Thyroid gland (tissue), 4 donors: ENCODE measurements at regions not wholly inside any gene's neighbourhood (a gene's known extent, or its start where the extent isn't known, plus 50 kb on each side); places are given as distances from the start of the nearest gene placed in this dataset.

ENCODE experiments used
- POLR2A ChIP-seq, 2 donors: fragments of 450-650 bp; IDR thresholded peaks; one replicate each; pipeline ENCODE4 v1.6.1; 2017; ENCODE audit warnings: antibody characterized with exemption in 2 of 2, mild to moderate bottlenecking in 2 of 2, moderate library complexity in 1 of 2
- TF ChIP-seq, protein P1 (sequence below), 6 experiments: fragments of 200-600 bp in 3 of 6; fragments of 450-650 bp in 3 of 6; sonication (generic) in 3 of 6; IDR thresholded peaks; one replicate each; pipeline ENCODE4 v1.5.1; 2016 to 2019; ENCODE audit warnings: antibody characterized with exemption in 6 of 6, mild to moderate bottlenecking in 2 of 6, inconsistent platforms in 1 of 6, moderate library complexity in 1 of 6

DNA sequence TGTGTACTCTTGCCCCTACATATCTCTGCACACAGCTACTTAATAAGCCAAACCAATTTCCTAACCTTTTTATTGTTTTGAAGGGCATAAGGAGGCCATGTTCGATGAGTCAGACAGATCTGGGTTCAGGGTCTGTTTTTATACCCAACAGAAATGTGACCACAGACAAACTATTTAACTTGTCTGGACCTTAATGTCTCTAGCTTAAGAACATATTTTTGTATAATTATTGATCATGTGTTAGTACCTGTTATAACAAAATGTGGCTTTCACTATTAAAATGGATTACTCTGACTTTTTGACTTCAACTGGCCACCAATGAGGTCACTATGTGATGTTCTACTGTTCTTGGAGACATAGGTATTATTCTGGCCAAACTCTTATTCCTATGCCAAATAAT is 507.8 kb upstream of the USP24 start:
- TF ChIP-seq, protein P1, sequence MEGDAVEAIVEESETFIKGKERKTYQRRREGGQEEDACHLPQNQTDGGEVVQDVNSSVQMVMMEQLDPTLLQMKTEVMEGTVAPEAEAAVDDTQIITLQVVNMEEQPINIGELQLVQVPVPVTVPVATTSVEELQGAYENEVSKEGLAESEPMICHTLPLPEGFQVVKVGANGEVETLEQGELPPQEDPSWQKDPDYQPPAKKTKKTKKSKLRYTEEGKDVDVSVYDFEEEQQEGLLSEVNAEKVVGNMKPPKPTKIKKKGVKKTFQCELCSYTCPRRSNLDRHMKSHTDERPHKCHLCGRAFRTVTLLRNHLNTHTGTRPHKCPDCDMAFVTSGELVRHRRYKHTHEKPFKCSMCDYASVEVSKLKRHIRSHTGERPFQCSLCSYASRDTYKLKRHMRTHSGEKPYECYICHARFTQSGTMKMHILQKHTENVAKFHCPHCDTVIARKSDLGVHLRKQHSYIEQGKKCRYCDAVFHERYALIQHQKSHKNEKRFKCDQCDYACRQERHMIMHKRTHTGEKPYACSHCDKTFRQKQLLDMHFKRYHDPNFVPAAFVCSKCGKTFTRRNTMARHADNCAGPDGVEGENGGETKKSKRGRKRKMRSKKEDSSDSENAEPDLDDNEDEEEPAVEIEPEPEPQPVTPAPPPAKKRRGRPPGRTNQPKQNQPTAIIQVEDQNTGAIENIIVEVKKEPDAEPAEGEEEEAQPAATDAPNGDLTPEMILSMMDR (IDR thresholded peaks at IDR 0.05), result no peak
- no peak for TF ChIP-seq POLR2A (IDR thresholded peaks at IDR 0.05)
